RWPE2 (cell line): ENCODE measurements at regions not wholly inside any gene's neighbourhood (a gene's known extent, or its start where the extent isn't known, plus 50 kb on each side); places are given as distances from the start of the nearest gene placed in this dataset.

ENCODE experiments used
- ATAC-seq: fragments of 200-7000 bp; cut with Tn5 transposase; 3 replicates; pipeline ENCODE4 v1.9.1; 2021; ENCODE audit warnings: low read depth
- DNase-seq: peaks from one replicate; pipeline ENCODE4 v3.0.0-alpha.2; 2020; ENCODE audit warnings: low spot score
- H3K27ac ChIP-seq: fragments of 450-650 bp; 2 replicates; pipeline ENCODE4 v1.5.1; 2017; ENCODE audit warnings: mild to moderate bottlenecking; ENCODE audit not compliant: poor library complexity, severe bottlenecking
- H3K27me3 ChIP-seq: fragments of 250-450 bp; sonication (Bioruptor Pico); 2 replicates; pipeline ENCODE4 v1.5.1; 2021; ENCODE audit warnings: mild to moderate bottlenecking, moderate library complexity; ENCODE audit not compliant: insufficient read depth, poor library complexity, severe bottlenecking
- H3K36me3 ChIP-seq: fragments of 250-450 bp; sonication (Bioruptor Pico); 2 replicates; pipeline ENCODE4 v1.5.1; 2020; ENCODE audit warnings: low read depth, mild to moderate bottlenecking, moderate library complexity
- H3K4me1 ChIP-seq: fragments of 250-450 bp; sonication (Bioruptor Pico); 2 replicates; pipeline ENCODE4 v1.5.1; 2021; ENCODE audit warnings: mild to moderate bottlenecking, moderate library complexity; ENCODE audit not compliant: insufficient read depth, poor library complexity, severe bottlenecking
- H3K4me3 ChIP-seq: fragments of 250-450 bp; sonication (Bioruptor Pico); 2 replicates; pipeline ENCODE4 v1.5.1; 2021; ENCODE audit warnings: mild to moderate bottlenecking, moderate library complexity; ENCODE audit not compliant: severe bottlenecking
- H3K9me3 ChIP-seq: fragments of 250-450 bp; sonication (Bioruptor Pico); 2 replicates; pipeline ENCODE4 v1.5.1; 2021; ENCODE audit warnings: mild to moderate bottlenecking, moderate library complexity; ENCODE audit not compliant: severe bottlenecking
- TF ChIP-seq, protein P1 (sequence below): fragments of 450-650 bp; IDR thresholded peaks from one replicate; pipeline ENCODE4 v1.5.1; 2017; ENCODE audit warnings: mild to moderate bottlenecking, moderate library complexity; ENCODE audit not compliant: poor library complexity, severe bottlenecking

GRCh38 chr3:144548346-144548745, 576.7 kb downstream of the DIPK2A start:
- H3K27ac ChIP-seq, result no peak overlapping the region
- TF ChIP-seq, protein P1, sequence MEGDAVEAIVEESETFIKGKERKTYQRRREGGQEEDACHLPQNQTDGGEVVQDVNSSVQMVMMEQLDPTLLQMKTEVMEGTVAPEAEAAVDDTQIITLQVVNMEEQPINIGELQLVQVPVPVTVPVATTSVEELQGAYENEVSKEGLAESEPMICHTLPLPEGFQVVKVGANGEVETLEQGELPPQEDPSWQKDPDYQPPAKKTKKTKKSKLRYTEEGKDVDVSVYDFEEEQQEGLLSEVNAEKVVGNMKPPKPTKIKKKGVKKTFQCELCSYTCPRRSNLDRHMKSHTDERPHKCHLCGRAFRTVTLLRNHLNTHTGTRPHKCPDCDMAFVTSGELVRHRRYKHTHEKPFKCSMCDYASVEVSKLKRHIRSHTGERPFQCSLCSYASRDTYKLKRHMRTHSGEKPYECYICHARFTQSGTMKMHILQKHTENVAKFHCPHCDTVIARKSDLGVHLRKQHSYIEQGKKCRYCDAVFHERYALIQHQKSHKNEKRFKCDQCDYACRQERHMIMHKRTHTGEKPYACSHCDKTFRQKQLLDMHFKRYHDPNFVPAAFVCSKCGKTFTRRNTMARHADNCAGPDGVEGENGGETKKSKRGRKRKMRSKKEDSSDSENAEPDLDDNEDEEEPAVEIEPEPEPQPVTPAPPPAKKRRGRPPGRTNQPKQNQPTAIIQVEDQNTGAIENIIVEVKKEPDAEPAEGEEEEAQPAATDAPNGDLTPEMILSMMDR, result no peak
- H3K4me3 ChIP-seq, result no peak overlapping the region
- DNase-seq, result no peak
- H3K36me3 ChIP-seq, result no peaks in the 10 kb centered on the region
- H3K4me1 ChIP-seq, result no peaks in the 10 kb centered on the region
- H3K9me3 ChIP-seq, result no peaks in the 10 kb centered on the region
- H3K27me3 ChIP-seq, result no peaks in the 10 kb centered on the region
- no peak for ATAC-seq

DNA sequence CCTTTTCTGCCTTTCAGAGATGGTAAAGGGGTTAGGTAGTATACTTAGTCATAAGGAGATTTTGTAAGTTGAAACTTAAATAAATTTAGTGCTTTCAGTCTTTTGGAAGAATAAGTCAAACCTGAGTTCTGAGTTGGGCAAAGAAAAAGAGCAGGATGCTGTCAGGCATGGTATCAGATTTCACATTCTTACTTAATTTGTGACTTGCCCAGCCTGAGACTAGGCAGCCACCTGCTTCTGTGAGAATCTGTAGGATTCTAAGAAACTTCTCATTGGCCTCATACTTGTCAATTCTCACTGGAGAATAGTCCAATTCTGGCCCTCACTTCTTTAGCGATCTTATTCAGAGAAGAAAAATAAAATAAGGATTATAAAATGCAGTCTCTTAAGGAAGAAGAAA, 577.5 kb downstream of the DIPK2A start:
- TF ChIP-seq, protein P1, result no peak
- H3K27me3 ChIP-seq, result no peaks in the 10 kb centered on the region
- no peaks in the 10 kb centered on the region for H3K36me3 ChIP-seq
- H3K9me3 ChIP-seq, result no peaks in the 10 kb centered on the region
- ATAC-seq (no peak), DNase-seq (no peak)
- H3K27ac ChIP-seq, result no peak overlapping the region
- H3K4me3 ChIP-seq, result no peak overlapping the region
- no peaks in the 10 kb centered on the region for H3K4me1 ChIP-seq

- H3K4me3 ChIP-seq, result no peak overlapping the region
Measured at GRCh38 chr3:144552346-144553057, 580.9 kb downstream of the DIPK2A start.

DNA sequence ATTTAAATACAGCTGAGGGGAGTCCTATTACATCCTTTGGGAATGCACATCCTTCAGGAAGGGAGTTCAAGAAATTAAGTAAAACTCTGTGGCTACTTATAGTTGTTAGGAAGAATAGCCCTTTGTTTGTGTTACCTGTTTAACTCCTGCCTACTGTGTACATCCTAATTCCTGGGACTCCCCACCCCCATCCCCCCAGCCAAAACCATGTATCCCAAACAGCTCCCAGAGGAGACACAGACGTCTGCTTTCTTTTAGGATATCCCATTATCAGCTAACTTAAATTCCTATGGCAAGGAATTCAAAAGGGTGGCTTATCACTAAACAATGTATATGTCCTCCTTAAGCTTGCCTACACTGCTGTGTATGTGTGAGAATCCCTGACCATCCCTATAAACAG, 581.7 kb downstream of the DIPK2A start:
- H3K27me3 ChIP-seq, result peaks cover 4% of the 10 kb centered on the region
- no peaks in the 10 kb centered on the region for H3K9me3 ChIP-seq
- ATAC-seq (no peak), DNase-seq (no peak)
- H3K27ac ChIP-seq, result no peak overlapping the region
- no peak overlapping the region for H3K4me3 ChIP-seq
- TF ChIP-seq, protein P1, result no peak
- no peaks in the 10 kb centered on the region for H3K4me1 ChIP-seq
- no peaks in the 10 kb centered on the region for H3K36me3 ChIP-seq

More at GRCh38 chr3:144552346-144553057, 580.9 kb downstream of the DIPK2A start:
- Histone ChIP-seq H3K27me3 (peaks cover 4% of the 10 kb centered on the region), H3K36me3 (no peaks in the 10 kb centered on the region), H3K27ac (no peak overlapping the region), H3K4me1 (no peaks in the 10 kb centered on the region), H3K9me3 (no peaks in the 10 kb centered on the region)
- ATAC-seq (no peak), DNase-seq (no peak)
- TF ChIP-seq, protein P1, result no peak

DNA sequence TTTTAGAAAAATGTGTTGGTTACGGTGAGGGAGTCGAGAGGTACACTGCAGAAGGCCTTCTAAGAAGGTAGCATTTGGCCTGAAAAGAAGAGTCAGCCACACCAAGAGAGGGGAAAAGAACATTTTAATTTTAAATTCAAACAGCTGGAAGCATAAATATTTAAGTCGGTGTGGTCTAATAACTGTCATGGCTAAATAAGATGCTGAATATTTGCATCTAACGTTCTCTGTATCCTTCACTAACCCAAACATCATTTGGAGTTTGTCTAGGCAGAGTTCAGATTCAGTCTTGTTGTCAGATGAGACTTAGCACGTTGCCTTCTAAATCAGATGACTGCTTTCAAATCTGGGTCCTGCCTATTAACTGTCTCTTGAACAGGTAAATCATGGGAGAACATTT, 583.3 kb downstream of the DIPK2A start:
- TF ChIP-seq, protein P1, result no peak
- ATAC-seq, result no peak

More for the DNA sequence above, 583.3 kb downstream of the DIPK2A start:
- H3K9me3 ChIP-seq, result no peaks in the 10 kb centered on the region
- no peak overlapping the region for H3K4me3 ChIP-seq
- H3K27ac ChIP-seq, result no peak overlapping the region
- peaks cover 4% of the 10 kb centered on the region for H3K27me3 ChIP-seq
- no peaks in the 10 kb centered on the region for H3K36me3 ChIP-seq
- DNase-seq, result no peak
- no peaks in the 10 kb centered on the region for H3K4me1 ChIP-seq
